ENCODE measurements at regions not wholly inside any gene's neighbourhood (a gene's known extent, or its start where the extent isn't known, plus 50 kb on each side); places are given as distances from the start of the nearest gene placed in this dataset.

DNA sequence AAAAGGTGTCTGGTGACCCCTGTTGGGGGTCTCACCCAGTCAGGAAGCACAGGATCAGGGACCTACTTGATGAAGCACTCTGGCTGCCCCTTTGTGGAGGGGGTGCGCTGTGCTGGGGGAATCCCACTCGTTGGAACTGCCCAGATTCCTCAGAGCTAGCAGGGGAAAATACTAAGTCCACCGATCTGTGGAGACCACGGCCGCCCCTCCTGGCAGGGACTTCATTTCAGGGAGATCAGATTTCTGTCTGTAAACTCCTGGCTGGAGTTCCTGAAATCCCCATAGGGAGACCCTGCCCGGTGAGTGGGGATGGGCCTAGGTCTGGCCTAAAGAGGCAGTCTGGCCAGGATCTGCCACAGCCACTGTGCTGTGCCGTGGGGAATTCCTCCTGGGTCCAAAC, 79.3 kb upstream of the ADCY1 start:
- TF ChIP-seq TOX (CRISPR knock-in tag; IDR thresholded peaks at IDR 0.05; ENCODE audit: borderline replicate concordance) (no peak), OSR1 (CRISPR knock-in tag; IDR thresholded peaks at IDR 0.05) (no peak), ISL1 (CRISPR knock-in tag; IDR thresholded peaks at IDR 0.05) (no peak), ZNF565 (CRISPR knock-in tag; conservative IDR thresholded peaks at IDR 0.05; ENCODE audit: low read depth) (no peak), ESRRG (CRISPR knock-in tag; IDR thresholded peaks at IDR 0.05) (no peak), PPARA (CRISPR knock-in tag; IDR thresholded peaks at IDR 0.05; ENCODE audit: borderline replicate concordance) (no peak), CSDC2 (CRISPR knock-in tag; IDR thresholded peaks at IDR 0.05) (no peak), TCF4 (CRISPR knock-in tag; IDR thresholded peaks at IDR 0.05; ENCODE audit: borderline replicate concordance) (no peak), ZFP30 (CRISPR knock-in tag; IDR thresholded peaks at IDR 0.05) (no peak), ARNTL (CRISPR knock-in tag; IDR thresholded peaks at IDR 0.05; ENCODE audit: borderline replicate concordance, low read depth) (no peak), GLIS3 (CRISPR knock-in tag; IDR thresholded peaks at IDR 0.05) (no peak), ZNF70 (CRISPR knock-in tag; IDR thresholded peaks at IDR 0.05) (no peak), ZFP3 (CRISPR knock-in tag; IDR thresholded peaks at IDR 0.05) (no peak)
- TF ChIP-seq, protein P1, sequence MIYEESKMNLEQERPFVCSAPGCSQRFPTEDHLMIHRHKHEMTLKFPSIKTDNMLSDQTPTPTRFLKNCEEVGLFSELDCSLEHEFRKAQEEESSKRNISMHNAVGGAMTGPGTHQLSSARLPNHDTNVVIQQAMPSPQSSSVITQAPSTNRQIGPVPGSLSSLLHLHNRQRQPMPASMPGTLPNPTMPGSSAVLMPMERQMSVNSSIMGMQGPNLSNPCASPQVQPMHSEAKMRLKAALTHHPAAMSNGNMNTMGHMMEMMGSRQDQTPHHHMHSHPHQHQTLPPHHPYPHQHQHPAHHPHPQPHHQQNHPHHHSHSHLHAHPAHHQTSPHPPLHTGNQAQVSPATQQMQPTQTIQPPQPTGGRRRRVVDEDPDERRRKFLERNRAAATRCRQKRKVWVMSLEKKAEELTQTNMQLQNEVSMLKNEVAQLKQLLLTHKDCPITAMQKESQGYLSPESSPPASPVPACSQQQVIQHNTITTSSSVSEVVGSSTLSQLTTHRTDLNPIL (CRISPR knock-in tag; IDR thresholded peaks at IDR 0.05; ENCODE audit: low read depth), result no peak
- TF ChIP-seq, protein P2, sequence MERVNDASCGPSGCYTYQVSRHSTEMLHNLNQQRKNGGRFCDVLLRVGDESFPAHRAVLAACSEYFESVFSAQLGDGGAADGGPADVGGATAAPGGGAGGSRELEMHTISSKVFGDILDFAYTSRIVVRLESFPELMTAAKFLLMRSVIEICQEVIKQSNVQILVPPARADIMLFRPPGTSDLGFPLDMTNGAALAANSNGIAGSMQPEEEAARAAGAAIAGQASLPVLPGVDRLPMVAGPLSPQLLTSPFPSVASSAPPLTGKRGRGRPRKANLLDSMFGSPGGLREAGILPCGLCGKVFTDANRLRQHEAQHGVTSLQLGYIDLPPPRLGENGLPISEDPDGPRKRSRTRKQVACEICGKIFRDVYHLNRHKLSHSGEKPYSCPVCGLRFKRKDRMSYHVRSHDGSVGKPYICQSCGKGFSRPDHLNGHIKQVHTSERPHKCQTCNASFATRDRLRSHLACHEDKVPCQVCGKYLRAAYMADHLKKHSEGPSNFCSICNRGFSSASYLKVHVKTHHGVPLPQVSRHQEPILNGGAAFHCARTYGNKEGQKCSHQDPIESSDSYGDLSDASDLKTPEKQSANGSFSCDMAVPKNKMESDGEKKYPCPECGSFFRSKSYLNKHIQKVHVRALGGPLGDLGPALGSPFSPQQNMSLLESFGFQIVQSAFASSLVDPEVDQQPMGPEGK (CRISPR knock-in tag; IDR thresholded peaks at IDR 0.05; ENCODE audit: borderline replicate concordance), result no peak
- TF ChIP-seq, protein P3, sequence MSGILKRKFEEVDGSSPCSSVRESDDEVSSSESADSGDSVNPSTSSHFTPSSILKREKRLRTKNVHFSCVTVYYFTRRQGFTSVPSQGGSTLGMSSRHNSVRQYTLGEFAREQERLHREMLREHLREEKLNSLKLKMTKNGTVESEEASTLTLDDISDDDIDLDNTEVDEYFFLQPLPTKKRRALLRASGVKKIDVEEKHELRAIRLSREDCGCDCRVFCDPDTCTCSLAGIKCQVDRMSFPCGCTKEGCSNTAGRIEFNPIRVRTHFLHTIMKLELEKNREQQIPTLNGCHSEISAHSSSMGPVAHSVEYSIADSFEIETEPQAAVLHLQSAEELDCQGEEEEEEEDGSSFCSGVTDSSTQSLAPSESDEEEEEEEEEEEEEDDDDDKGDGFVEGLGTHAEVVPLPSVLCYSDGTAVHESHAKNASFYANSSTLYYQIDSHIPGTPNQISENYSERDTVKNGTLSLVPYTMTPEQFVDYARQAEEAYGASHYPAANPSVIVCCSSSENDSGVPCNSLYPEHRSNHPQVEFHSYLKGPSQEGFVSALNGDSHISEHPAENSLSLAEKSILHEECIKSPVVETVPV (CRISPR knock-in tag; IDR thresholded peaks at IDR 0.05), result no peak
- ATAC-seq, result no peak

DNA sequence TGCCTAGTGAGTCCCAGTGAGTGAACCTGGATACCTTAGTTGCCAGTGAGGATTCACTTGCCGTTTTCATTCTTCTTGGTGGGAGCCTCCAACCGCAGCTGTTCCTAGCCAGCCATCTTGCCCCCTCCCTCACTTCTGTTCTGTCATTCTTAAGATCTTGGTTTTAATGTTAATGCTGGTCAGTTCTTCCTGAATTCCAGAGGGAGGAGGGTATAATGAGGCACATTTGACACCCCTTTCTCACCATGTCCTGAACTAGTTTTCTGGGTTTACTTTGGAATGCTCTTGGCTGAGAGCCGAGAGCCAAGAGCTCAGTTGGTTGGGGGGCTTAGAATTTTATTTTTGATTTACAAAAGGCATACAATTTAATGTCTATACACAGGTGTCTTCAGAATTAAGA, 78.5 kb upstream of the ADCY1 start:
- ATAC-seq, result no peak
- TF ChIP-seq ZNF565 (CRISPR knock-in tag; conservative IDR thresholded peaks at IDR 0.05; ENCODE audit: low read depth) (no peak), BACH2 (CRISPR knock-in tag; IDR thresholded peaks at IDR 0.05; ENCODE audit: borderline replicate concordance) (no peak), ZC3H10 (CRISPR knock-in tag; IDR thresholded peaks at IDR 0.05) (no peak), ZNF70 (CRISPR knock-in tag; IDR thresholded peaks at IDR 0.05) (no peak), PPARA (CRISPR knock-in tag; IDR thresholded peaks at IDR 0.05; ENCODE audit: borderline replicate concordance) (no peak), GLIS3 (CRISPR knock-in tag; IDR thresholded peaks at IDR 0.05) (no peak), ISL1 (CRISPR knock-in tag; IDR thresholded peaks at IDR 0.05) (no peak), ESRRG (CRISPR knock-in tag; IDR thresholded peaks at IDR 0.05) (no peak), ZFP3 (CRISPR knock-in tag; IDR thresholded peaks at IDR 0.05) (no peak), SNAI2 (CRISPR knock-in tag; IDR thresholded peaks at IDR 0.05) (no peak), CSDC2 (CRISPR knock-in tag; IDR thresholded peaks at IDR 0.05) (no peak), OSR1 (CRISPR knock-in tag; IDR thresholded peaks at IDR 0.05) (no peak), TOX (CRISPR knock-in tag; IDR thresholded peaks at IDR 0.05; ENCODE audit: borderline replicate concordance) (no peak), RARB (CRISPR knock-in tag; IDR thresholded peaks at IDR 0.05) (no peak), ARNTL (CRISPR knock-in tag; IDR thresholded peaks at IDR 0.05; ENCODE audit: borderline replicate concordance, low read depth) (no peak)
- TF ChIP-seq, protein P2 (CRISPR knock-in tag; IDR thresholded peaks at IDR 0.05; ENCODE audit: borderline replicate concordance), result no peak
- TF ChIP-seq, protein P4, sequence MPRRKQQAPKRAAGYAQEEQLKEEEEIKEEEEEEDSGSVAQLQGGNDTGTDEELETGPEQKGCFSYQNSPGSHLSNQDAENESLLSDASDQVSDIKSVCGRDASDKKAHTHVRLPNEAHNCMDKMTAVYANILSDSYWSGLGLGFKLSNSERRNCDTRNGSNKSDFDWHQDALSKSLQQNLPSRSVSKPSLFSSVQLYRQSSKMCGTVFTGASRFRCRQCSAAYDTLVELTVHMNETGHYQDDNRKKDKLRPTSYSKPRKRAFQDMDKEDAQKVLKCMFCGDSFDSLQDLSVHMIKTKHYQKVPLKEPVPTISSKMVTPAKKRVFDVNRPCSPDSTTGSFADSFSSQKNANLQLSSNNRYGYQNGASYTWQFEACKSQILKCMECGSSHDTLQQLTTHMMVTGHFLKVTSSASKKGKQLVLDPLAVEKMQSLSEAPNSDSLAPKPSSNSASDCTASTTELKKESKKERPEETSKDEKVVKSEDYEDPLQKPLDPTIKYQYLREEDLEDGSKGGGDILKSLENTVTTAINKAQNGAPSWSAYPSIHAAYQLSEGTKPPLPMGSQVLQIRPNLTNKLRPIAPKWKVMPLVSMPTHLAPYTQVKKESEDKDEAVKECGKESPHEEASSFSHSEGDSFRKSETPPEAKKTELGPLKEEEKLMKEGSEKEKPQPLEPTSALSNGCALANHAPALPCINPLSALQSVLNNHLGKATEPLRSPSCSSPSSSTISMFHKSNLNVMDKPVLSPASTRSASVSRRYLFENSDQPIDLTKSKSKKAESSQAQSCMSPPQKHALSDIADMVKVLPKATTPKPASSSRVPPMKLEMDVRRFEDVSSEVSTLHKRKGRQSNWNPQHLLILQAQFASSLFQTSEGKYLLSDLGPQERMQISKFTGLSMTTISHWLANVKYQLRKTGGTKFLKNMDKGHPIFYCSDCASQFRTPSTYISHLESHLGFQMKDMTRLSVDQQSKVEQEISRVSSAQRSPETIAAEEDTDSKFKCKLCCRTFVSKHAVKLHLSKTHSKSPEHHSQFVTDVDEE (CRISPR knock-in tag; IDR thresholded peaks at IDR 0.05), result no peak
- TF ChIP-seq, protein P3 (CRISPR knock-in tag; IDR thresholded peaks at IDR 0.05), result no peak
- TF ChIP-seq, protein P1 (CRISPR knock-in tag; IDR thresholded peaks at IDR 0.05; ENCODE audit: low read depth), result no peak

Measured in SK-N-SH treated with all-trans-retinoic acid at 6 μM for 48 hours (cell line).